HG03103 (cell line): ENCODE measurements at regions not wholly inside any gene's neighbourhood (a gene's known extent, or its start where the extent isn't known, plus 50 kb on each side); places are given as distances from the start of the nearest gene placed in this dataset.

ENCODE experiments used
- ATAC-seq: cut with Tn5 transposase; IDR thresholded peaks from one replicate; pipeline ENCODE4 v1.9.1; 2021; ENCODE audit warnings: low read depth; ENCODE audit not compliant: unreplicated experiment

DNA sequence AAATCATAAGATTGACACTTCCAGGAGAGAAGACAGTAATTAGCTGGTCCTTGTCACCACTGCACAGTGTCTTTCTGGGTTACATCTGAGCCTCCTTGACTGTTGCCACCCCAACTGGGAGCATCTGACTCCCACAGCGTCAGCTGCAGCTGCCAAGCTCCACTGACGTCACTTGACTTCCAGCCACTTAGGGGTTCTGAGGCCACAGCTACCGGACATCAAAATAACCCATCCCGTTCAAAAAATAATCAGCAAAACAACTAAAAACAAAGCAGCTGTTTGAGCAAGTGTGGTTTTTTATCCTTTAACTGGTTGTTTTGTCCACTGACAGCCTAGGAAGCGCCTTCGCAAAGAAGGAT is 206.5 kb upstream of the AGAP1 start:
- no peak for ATAC-seq

DNA sequence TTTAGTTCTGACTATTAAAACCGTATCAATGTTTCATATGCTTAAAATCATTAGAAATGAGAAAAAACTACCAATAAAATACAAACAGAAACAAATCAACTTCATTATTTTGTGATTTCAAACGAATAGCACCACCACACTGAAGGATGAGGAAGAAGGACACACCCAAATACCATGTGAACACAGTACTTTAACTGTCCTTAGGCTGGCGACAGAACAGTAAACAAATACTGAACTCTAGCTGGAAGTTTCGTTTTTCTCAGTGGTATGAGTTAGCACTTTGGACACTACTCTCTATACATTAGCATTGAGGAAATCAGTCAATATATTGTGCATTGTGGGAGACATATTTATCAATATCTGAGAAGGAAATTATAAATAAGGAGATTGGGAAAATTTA is 202.4 kb upstream of the AGAP1 start:
- no peak for ATAC-seq

DNA sequence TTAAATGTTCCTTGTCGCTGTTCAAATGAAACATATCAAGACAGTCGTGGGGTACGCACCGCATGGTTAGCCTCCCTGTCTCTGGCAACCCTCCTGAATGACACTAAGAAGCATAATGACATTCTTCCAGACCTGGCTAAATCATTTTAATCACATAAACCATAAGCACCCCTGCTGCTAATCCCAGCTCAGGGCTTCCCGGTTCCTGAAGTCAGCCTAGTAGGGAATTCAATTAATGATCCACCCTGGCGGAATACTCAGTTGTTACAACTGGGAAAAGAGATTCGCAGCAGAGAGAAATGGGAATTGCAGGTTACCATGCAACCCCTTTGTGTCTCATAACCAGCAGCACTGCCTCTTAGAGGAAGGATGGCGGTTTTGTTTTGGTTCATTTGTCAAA is 200.8 kb upstream of the AGAP1 start:
- ATAC-seq = no peak

DNA sequence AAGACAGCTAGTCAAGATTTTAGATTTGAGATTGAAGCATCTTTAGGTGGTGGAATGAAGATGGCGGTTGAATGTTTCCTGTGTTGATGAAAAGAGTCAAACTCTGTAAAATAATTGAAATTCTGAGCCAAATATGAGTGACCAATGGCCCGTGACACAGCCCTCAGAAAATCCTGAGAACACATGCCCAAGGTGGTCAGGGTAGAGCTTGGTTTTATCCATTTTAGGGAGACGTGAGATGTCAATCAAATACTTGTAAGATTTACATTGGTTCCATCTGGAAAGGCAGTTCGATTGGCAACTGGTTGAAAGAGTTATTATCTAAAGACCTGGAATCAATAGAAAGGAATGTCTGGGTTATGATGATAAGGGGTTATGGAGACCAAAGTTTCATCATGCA is 198.0 kb upstream of the AGAP1 start:
- ATAC-seq = no peak

DNA sequence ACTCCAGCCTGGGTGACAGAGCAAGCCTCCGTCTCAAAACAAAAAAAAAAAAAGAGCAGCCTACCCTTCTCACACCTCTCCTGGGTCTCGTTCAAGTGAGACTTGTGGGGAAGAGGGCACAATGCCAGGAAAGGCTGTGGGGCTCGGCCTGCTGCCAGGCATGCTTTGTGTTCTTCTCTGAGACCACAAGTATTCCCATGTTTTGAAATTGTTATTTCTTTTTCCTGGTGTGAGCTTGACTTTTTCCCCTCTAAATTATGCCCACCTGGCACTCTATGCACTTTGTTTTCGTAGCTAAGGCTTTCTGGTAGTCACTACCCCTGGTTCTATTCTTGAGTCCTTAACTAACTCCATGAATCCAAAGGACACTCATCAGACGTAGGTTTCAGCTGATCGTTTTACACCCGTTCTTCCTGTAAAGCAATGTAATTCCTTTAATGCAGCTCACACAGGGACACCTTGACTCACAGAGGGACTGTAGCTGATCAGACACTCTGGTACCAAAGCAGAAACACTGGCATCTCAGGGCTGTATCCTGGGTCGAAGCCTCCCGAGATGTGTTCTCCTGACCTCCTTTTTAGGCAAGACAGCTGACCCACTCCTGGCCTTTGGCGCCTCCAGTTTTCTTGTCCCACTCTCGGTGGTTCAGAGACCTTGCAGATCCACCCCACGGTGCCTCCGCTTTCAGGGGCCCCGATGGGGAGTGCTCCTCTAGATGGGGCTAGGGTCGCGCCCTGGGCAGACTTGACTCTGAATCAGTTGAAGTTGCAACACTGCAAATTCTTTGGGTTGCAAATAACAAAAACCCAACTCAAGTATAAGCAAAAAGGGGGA is 193.3 kb upstream of the AGAP1 start:
- no peak for ATAC-seq

DNA sequence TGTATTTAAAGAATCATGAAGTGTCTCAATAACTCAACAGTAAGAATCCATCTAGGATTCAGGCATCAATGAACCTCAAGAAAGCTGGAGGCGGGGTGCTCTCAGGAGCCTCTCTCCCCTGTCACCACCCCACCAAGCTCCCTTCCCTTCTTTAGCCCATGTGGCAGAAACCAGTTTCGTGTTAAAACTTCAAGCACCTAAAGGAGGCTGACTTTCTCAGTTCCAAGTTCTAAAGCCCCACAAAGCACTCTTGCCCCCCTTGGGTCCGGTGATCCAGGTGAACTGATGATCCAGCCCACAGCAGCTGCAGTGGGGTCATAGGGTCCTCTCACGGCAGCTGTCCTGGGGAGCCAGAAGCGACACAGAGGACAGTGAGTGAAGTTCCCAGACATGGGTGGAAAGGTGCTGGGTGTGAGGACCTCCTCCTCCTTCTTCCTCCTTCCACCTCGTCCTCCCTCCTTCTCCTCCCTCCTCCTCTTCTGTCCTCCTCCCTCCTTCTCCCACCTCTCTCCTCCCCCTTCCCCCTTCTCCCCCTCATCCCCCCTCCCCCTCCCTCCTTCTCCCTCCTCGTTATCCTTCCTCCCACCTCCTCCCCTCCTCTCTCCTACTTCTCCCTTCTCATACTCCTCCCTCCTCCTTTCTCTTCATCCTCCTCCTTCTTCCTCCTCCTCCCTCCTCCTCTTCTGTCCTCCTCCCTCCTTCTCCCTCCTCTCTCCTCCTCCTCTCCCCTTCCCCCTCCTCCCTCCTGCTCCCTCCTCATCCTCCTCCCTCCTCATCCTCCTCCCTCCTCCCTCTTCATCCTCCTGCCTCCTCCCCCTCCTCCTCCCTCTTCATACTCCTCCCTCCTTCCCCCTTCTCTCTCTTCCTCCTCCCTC is 192.4 kb upstream of the AGAP1 start:
- no peak for ATAC-seq

DNA sequence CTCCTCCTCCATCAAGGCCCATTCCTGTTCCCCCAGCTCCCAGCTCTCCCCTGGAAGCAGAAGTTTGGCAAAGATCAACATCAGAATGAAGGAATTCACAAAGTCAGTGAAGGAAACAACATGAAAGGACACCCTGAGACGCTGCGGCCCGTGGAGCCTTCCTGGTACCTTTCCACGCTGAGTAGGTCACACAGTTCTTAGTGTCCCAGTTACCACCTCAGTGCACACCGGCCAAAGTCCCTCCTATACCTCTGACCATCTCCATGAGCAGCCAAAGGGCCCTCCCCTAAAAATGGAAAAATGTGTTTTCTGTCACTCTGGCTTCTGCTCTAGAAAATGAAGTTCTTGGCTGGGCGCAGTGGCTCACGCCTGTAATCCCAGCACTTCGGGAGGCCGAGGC is 191.6 kb upstream of the AGAP1 start:
- no peak for ATAC-seq

DNA sequence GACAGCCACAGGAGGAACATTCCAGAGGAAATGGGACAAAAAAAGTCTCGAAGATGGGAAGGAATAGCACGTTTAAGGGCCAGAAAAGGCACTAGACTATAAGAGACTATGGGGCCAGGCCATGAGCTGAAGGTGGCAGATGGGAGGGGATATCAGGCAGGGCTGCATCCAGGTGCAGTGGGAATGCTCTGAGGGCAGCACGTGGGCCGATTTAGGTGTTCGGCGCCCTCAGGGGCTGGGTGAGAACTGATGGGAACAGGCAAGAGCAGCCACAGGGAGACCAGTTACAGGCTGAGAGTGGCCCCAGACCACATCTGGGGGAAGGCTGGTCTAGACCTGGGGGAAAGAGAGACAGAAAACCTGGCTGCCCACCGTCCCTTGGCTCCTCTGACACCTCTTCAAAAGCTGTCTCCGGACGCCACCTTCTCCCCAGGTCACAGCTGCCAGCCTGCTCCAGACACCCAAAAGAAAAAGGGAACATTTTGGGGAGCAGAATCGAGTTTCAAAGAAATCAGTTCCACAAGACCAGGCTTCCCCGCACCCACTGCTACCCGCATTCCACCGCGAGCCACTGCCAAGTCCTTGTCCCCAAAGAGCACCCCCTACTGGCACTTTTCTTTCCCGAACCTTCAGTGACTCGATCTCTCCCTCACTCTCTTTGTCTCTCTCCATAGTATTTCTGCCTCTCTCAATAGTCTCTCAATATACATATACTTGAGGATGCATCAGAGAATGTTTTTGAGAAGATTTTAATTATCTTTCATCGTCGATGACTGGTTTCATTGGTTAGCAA is 190.1 kb upstream of the AGAP1 start:
- no peak for ATAC-seq

DNA sequence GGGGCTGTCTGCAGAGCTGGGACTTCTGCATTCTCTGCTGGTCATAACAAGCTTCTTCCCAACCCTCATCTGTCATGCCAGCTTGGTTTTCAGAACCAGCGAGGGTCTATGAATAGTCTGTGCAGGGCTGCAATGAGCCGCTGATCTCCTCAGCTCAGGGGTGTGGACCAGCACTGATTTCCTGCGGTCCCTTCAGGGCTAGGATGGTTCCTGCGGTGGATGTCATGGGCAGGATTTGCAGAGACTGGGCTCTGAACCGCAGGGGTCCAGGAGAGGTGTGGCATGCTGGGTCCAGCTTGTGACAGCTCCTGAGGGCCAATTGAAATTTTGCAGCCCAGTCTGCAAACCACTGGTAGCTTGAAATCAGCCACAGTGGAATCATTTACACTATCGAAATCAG is 188.2 kb upstream of the AGAP1 start:
- no peak for ATAC-seq

DNA sequence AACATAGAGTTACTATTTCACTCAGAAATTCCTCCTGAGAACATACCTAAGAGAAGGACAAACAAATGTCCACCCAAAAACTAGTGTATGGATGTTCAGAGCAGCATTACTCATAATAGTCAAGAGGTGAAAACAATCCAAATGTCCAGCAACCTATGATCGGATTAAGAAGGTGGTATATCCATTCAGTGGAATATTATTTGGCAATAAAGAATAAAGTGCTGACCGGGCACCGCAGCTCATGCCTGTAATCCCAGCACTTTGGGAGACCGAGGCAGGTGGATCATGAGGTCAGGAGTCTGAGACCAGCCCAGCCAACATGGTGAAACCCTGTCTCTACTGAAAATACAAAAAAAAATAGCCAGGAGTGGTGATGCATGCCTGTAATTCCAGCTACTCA is 182.8 kb upstream of the AGAP1 start:
- ATAC-seq = no peak

DNA sequence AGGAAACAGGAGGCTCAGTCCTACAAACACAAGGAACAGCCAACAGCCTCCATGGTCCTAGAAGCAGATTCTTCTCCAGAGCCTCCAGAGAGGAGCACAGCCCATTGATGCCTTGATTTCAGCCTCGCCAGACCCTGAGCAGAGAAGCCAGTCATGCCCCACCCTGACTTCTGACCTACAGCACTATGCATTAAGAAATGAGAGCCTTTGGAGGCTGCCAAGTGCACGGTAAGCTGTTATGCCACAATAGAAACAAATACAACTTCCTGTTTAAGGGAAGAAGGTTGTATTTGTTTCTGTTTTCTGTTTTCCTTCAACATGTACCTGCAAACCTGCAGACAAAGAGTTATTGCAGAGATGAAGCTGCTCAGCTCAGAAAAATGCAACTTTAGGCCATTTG is 181.3 kb upstream of the AGAP1 start:
- no peak for ATAC-seq

DNA sequence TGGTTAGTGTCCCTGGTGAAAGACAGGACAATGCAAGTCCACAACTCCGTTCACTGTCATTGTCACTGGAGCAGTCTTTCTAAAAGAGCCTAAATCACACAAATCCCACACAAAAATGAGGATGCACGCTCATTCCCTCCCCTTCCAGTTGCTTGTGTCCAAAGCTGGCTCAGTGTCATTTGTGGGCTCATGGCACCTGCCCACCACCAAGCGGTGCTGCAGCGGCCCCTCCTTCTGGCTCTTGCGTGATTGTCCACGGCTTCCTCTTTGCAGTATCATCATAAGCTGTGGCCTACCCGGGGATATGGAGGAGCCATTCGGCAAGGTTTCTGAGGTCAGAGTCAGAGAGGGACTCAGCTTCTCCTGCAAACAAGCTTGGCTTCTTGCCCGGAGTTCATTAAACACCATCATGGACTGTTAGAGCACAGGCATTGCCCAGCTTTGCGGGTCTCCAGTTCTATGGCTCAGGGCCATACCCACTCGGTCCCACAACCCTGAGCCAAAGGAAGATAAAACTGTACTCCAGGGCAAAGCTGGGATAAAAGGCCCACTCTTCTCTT is 179.4 kb upstream of the AGAP1 start:
- ATAC-seq = no peak

DNA sequence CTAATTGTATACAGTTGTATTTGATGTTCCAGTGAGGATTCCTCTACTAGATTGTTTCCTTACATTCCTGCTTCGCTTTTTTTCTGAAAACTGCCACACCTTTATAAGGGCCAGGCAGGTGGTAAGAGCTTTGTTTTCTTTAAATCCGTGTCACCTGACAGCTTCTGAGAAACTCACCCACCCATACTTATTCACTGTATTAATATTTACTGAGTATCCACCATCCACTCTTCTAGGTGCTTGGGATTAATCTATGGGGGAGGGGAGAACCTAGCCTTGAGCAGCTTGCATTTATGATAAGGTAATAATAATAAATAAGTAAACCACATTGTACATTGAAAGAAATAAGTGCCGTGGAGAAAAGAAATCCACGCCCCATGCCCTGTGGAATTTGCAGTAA is 174.7 kb upstream of the AGAP1 start:
- no peak for ATAC-seq

DNA sequence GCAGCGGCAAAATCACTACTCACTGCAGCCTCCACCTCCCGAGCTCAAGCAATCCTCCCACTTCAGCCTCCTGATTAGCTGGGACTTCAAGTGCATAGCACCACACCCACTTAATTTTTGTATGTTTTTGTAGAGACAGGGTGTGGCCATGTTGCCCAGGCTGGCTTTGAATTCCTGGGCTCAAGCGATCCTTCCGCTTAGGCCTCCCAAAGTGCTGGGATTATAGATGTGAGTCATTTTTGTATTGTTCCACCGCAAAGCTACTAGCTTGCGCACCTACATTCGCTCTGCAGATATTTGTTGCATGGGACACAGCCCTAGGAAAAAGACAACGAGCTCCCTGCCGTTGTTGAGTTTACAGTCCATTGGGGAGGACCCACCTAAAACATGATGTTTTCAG is 173.5 kb upstream of the AGAP1 start:
- ATAC-seq = no peak

DNA sequence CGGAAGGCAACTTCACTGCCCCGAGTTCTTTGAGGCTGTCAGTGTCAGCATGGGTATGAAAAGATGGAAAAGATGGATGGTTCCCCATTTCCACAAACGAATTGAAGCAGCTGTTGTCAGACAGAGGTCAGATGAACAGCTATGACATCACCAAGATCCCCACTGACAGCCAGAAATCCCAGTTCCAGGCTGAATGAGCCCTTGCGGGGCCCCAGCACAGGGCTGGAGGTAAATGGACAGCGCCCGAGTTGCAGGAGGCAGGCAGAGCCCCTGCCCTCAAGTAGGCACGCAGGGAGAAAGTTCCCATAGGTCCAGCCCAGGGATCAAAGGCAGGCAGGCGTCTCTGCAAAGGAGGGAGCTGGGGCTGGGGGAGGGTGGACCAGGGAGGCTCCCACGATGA is 169.5 kb upstream of the AGAP1 start:
- ATAC-seq = no peak

DNA sequence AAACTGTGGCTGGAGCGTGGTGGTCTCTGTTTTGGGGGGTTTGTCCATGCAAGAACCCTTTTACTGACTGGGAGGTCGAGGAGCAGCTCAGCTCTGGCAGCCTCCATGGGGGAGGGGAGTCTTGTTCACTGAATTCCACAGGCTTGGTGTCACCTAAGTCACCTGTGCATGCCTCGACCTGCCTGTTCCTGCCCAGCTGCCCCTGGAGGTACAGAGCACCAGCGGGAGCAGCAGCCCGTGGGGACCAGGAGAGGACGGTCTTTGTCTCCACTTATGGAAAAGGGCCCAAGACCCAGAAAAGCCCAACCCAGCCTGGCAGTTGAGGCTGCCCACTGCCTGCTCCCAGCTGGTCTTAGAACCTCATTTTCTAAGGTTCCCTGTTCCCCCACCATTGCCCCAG is 168.7 kb upstream of the AGAP1 start:
- no peak for ATAC-seq

DNA sequence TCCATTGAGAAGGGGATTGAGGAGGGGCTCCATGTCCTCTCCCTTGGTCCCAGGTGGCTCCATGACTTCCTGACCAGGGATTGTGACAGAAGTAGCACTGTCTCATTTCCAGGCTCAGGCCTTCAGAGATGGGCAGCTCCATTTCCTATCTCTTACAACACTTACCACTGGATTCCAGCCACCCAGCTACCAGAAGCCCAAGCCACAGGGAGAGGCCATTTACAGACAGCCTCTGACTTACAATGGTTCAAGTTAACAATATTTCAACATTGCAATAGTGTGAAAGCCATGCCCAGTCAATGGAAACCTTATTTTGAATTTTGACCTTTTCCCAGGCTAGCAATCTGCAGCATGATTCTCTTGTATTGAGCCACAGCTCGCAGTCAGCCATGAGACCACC is 164.9 kb upstream of the AGAP1 start:
- ATAC-seq = no peak

DNA sequence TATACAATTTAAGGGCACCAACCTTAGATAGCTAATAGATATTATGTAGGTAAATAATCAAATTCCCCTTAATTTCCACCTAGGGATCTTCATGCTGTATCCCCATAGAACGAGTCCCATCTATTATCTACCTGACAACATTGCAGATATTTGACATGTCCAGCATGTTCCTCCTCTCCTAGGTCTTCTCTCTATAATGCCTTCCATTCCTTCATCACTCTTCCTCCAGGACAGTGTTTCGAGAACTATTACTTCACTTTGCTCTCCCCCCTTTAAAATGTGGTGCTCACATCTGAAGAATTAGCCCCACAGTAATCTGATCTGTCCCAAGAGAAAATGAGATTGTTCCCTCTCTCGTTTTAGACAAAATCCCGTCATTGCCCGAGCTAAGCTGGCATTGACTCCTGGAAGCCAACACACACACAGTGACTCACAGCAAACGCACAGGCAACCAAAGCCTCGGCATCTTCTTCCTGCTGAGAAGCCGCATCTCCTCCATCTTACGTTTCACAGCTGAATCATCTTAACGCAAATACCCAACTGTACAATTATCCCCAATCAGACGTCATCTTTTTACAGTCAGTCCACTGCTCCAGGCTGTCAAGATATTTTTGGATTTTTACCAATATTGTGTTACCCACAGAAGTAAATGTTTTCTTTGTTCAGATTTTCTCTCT is 162.9 kb upstream of the AGAP1 start:
- ATAC-seq = no peak

DNA sequence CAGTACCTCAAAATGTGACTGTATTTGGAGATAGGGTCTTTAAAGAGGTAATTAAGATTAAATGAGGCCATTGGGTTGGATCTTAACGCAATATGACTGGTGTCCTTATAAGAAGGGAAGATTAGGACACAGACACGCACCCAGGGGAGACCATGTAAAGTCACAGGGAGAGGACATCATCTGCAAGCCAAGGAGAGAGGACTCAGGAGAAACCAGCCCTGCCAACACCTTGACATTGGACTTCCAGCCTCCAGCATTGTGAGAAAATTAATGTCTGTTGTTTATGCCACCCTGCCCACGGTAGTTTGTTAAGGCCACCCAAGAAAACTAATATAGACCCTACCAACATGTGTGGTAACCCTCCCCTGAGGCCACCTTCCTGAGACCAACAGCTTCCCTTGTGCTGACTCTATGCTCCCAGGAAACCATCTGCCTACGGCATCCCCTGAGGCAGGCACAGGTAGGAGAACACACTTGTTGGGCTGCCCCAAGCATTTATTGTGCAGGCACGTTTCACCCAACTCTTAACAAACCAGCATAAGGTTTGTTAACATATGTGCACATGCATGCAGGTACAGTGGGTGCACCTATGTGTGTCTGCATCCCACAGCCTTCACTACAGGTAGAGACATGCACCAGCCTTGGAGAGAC is 161.5 kb upstream of the AGAP1 start:
- no peak for ATAC-seq

DNA sequence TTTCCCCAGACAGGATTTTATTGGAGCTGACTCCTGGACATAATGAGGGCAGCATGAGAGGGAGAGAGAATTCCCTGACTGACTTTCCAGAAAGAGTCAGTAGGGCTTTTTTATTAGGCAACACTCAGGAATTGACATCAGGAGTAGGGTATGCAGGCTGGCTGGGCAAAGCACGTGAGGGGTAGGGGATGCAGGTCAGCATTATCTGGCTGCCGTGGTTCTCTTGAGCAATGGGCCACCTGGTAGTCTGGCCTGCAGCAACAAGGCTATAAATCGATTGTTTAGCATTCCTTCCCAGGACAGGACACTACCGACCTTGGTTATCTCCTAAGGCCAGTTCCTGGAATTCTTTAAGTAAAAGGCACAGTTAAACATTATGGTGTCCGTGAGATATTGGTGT is 160.8 kb upstream of the AGAP1 start:
- no peak for ATAC-seq
